SIG-M5 treated with dmso at 0.1 percent for 504 hours (cell line): ENCODE measurements at regions not wholly inside any gene's neighbourhood (a gene's known extent, or its start where the extent isn't known, plus 50 kb on each side); places are given as distances from the start of the nearest gene placed in this dataset.
"Not testable (repeated sequence)": the region's sequence is repeated elsewhere in the genome, so short reads cannot be mapped to it uniquely, and the experiment has no call there.

Experiments used
- DNase-seq: peaks from one replicate; lab custom pipeline; 2025; ENCODE audit not compliant: unreplicated experiment; lab: John Stamatoyannopoulos, UW

GRCh38 chr15:69597061-69597592 is 144.5 kb downstream of the RPLP1 start:
- no peak for DNase-seq

- DNase-seq: no peak
Observed at GRCh38 chr15:69599271-69599670, 146.7 kb downstream of the RPLP1 start.

- no peak for DNase-seq
Observed at GRCh38 chr15:69600556-69601085, 148.0 kb downstream of the RPLP1 start.

GRCh38 chr15:69601711-69602504 is 149.3 kb downstream of the RPLP1 start:
- no peak for DNase-seq

- DNase-seq: no peak
Observed at GRCh38 chr15:69602921-69603320, 150.3 kb downstream of the RPLP1 start.

GRCh38 chr15:69603369-69604071 is 150.9 kb downstream of the RPLP1 start:
- no peak for DNase-seq

GRCh38 chr15:69604072-69604411 is 151.4 kb downstream of the RPLP1 start:
- DNase-seq: peak; percentile 19

- DNase-seq: peak; percentile 9
Observed at GRCh38 chr15:69606144-69606543, 153.5 kb downstream of the RPLP1 start.

- peak; percentile 57 for DNase-seq
Observed at GRCh38 chr15:69606921-69607500, 154.4 kb downstream of the RPLP1 start.

GRCh38 chr15:69608661-69609060 is 156.0 kb downstream of the RPLP1 start:
- DNase-seq: no peak

GRCh38 chr15:69609176-69609575 is 156.6 kb downstream of the RPLP1 start:
- DNase-seq: peak; percentile 21

GRCh38 chr15:69609776-69610175 is 157.2 kb downstream of the RPLP1 start:
- no peak for DNase-seq

GRCh38 chr15:69610277-69610676 is 157.7 kb downstream of the RPLP1 start:
- DNase-seq: peak; percentile 81

- no peak for DNase-seq
Observed at GRCh38 chr15:69610858-69611257, 158.2 kb downstream of the RPLP1 start.

- no peak for DNase-seq
Observed at GRCh38 chr15:69612112-69612511, 159.5 kb downstream of the RPLP1 start.

GRCh38 chr15:69613182-69613581 is 160.6 kb downstream of the RPLP1 start:
- no peak for DNase-seq

GRCh38 chr15:69613988-69614387 is 161.4 kb downstream of the RPLP1 start:
- no peak for DNase-seq

- DNase-seq: no peak
Observed at GRCh38 chr15:69615736-69616135, 163.1 kb downstream of the RPLP1 start.

GRCh38 chr15:69616558-69616957 is 163.9 kb downstream of the RPLP1 start:
- no peak for DNase-seq

- not testable (repeated sequence) for DNase-seq
Observed at GRCh38 chr15:69617144-69617543, 164.5 kb downstream of the RPLP1 start.

GRCh38 chr15:69623392-69624154 is 171.0 kb downstream of the RPLP1 start:
- no peak for DNase-seq
